SU-DHL-6 (cell line): ENCODE measurements at regions not wholly inside any gene's neighbourhood (a gene's known extent, or its start where the extent isn't known, plus 50 kb on each side); places are given as distances from the start of the nearest gene placed in this dataset.

ENCODE experiments used
- EZH2phosphoT487 ChIP-seq: fragments of 200-600 bp; sonication (generic), shearing (Covaris generic); conservative IDR thresholded peaks from 2 replicates; pipeline ENCODE4 v1.6.1; 2018; ENCODE audit warnings: mild to moderate bottlenecking, antibody characterized with exemption, low read length, moderate library complexity, mixed read lengths
- TF ChIP-seq, protein P1 (sequence below): fragments of 200-600 bp; sonication (generic); IDR thresholded peaks from one replicate; pipeline ENCODE4 v1.5.1; 2017; ENCODE audit warnings: antibody characterized with exemption, mild to moderate bottlenecking, low read length, moderate library complexity; ENCODE audit not compliant: insufficient read depth, poor library complexity, severe bottlenecking

DNA sequence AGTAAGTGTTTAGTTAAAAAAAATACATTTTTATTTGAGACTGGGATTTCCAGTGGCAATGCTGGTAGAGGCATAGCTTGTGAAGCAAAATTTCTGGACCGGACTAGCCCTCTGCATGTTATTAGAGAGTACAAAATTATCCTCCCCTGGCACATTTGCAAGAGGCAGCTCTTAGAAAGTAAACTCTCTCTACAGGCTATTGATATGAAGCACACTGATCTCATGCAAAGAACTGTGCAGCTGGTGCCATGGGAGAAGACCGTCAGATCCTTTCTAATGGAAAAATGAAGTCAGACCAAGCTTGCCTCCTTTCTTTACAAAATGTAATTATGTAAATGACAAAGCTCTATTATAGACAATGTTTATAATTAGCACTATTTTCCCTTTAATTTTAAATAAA lies 2717.2 kb downstream of the PCDH7 start:
- TF ChIP-seq, protein P1, sequence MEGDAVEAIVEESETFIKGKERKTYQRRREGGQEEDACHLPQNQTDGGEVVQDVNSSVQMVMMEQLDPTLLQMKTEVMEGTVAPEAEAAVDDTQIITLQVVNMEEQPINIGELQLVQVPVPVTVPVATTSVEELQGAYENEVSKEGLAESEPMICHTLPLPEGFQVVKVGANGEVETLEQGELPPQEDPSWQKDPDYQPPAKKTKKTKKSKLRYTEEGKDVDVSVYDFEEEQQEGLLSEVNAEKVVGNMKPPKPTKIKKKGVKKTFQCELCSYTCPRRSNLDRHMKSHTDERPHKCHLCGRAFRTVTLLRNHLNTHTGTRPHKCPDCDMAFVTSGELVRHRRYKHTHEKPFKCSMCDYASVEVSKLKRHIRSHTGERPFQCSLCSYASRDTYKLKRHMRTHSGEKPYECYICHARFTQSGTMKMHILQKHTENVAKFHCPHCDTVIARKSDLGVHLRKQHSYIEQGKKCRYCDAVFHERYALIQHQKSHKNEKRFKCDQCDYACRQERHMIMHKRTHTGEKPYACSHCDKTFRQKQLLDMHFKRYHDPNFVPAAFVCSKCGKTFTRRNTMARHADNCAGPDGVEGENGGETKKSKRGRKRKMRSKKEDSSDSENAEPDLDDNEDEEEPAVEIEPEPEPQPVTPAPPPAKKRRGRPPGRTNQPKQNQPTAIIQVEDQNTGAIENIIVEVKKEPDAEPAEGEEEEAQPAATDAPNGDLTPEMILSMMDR, result no peak
- no peak for TF ChIP-seq EZH2phosphoT487
